ENCODE measurements at regions not wholly inside any gene's neighbourhood (a gene's known extent, or its start where the extent isn't known, plus 50 kb on each side); places are given as distances from the start of the nearest gene placed in this dataset.

DNA sequence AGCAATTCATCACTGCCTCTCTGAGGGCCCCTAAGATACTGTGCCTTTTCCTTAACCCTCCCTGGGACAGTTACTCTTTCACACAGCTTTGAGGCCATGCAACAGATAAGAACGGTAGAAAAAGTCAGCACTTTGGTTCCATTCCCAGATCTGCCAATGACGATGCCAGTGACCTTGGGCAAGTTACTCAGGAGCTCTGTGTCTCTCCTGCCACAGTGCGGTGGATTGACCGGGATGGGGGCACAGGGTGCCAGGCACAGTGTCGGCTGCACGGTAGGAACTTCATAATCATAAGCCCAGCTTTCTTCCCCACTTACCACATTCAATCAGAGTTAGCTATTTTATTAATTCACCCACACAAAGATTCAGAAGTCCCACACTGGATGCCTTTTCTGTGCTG, 1041.8 kb downstream of the TBC1D22A start:
- TF ChIP-seq, protein P1, sequence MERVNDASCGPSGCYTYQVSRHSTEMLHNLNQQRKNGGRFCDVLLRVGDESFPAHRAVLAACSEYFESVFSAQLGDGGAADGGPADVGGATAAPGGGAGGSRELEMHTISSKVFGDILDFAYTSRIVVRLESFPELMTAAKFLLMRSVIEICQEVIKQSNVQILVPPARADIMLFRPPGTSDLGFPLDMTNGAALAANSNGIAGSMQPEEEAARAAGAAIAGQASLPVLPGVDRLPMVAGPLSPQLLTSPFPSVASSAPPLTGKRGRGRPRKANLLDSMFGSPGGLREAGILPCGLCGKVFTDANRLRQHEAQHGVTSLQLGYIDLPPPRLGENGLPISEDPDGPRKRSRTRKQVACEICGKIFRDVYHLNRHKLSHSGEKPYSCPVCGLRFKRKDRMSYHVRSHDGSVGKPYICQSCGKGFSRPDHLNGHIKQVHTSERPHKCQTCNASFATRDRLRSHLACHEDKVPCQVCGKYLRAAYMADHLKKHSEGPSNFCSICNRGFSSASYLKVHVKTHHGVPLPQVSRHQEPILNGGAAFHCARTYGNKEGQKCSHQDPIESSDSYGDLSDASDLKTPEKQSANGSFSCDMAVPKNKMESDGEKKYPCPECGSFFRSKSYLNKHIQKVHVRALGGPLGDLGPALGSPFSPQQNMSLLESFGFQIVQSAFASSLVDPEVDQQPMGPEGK (CRISPR knock-in tag; IDR thresholded peaks at IDR 0.05): no peak
- TF ChIP-seq FOXK1 (CRISPR knock-in tag; IDR thresholded peaks at IDR 0.05; ENCODE audit: borderline replicate concordance, low read depth) (no peak), YY1 (IDR thresholded peaks at IDR 0.05; ENCODE audit: insufficient read depth, insufficient replicate concordance, low read depth, low read length) (no peak), MEIS2 (CRISPR knock-in tag; IDR thresholded peaks at IDR 0.05) (no peak), SNAPC5 (CRISPR knock-in tag; IDR thresholded peaks at IDR 0.05; ENCODE audit: borderline replicate concordance) (no peak), NR2C2 (CRISPR knock-in tag; IDR thresholded peaks at IDR 0.05; ENCODE audit: borderline replicate concordance) (no peak), ZBTB49 (CRISPR knock-in tag; IDR thresholded peaks at IDR 0.05; ENCODE audit: borderline replicate concordance) (no peak), FOSL1 (CRISPR knock-in tag; IDR thresholded peaks at IDR 0.05; ENCODE audit: borderline replicate concordance) (no peak), BRCA1 (CRISPR knock-in tag; IDR thresholded peaks at IDR 0.05) (no peak), NCOA5 (CRISPR knock-in tag; IDR thresholded peaks at IDR 0.05) (no peak), ZNF10 (CRISPR knock-in tag; IDR thresholded peaks at IDR 0.05; ENCODE audit: borderline replicate concordance, low read depth) (no peak), ZNF12 (CRISPR knock-in tag; IDR thresholded peaks at IDR 0.05) (no peak)
- TF ChIP-seq, protein P2, sequence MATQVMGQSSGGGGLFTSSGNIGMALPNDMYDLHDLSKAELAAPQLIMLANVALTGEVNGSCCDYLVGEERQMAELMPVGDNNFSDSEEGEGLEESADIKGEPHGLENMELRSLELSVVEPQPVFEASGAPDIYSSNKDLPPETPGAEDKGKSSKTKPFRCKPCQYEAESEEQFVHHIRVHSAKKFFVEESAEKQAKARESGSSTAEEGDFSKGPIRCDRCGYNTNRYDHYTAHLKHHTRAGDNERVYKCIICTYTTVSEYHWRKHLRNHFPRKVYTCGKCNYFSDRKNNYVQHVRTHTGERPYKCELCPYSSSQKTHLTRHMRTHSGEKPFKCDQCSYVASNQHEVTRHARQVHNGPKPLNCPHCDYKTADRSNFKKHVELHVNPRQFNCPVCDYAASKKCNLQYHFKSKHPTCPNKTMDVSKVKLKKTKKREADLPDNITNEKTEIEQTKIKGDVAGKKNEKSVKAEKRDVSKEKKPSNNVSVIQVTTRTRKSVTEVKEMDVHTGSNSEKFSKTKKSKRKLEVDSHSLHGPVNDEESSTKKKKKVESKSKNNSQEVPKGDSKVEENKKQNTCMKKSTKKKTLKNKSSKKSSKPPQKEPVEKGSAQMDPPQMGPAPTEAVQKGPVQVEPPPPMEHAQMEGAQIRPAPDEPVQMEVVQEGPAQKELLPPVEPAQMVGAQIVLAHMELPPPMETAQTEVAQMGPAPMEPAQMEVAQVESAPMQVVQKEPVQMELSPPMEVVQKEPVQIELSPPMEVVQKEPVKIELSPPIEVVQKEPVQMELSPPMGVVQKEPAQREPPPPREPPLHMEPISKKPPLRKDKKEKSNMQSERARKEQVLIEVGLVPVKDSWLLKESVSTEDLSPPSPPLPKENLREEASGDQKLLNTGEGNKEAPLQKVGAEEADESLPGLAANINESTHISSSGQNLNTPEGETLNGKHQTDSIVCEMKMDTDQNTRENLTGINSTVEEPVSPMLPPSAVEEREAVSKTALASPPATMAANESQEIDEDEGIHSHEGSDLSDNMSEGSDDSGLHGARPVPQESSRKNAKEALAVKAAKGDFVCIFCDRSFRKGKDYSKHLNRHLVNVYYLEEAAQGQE (IDR thresholded peaks at IDR 0.05; ENCODE audit: borderline replicate concordance in 1 of 2, low read depth in 1 of 2, low read length in 2 of 2): no peak

Data from HepG2 (cell line).